Ramos (cell line): ENCODE measurements at regions not wholly inside any gene's neighbourhood (a gene's known extent, or its start where the extent isn't known, plus 50 kb on each side); places are given as distances from the start of the nearest gene placed in this dataset.

Experiments
- in situ Hi-C: fragments of 300-500 bp; cut with MboI; formaldehyde crosslinking; loops from one replicate; pipeline ENCODE4 v1.14.3; 2022; ENCODE audit warnings: low sequenced_read_pairs; ENCODE audit not compliant: unreplicated experiment

- in situ Hi-C loops, result no loop called here
Measured at GRCh38 chr15:91779960-91780359, 73.5 kb upstream of the SLCO3A1 start.

GRCh38 chr15:91780387-91780786 lies 73.1 kb upstream of the SLCO3A1 start:
- in situ Hi-C loops, result no loop called here

DNA sequence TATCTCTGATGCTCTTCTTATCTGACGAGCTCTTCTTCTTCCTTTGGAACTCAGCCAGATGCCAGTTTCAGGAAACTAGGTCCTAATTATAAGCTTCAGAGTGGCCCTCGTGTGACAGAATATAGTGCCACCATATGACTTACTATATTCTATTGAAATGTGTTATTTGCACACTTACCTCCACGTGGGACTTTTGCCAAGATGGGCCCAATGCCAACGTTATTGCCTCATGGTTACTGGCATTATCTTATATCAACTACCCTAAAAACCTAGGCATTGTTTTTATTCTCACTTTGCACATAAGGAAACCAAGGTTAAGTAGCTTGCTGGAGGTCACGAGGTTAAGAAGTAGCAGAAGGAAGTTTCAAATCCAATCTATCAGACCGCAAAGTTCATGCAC lies 71.3 kb upstream of the SLCO3A1 start:
- in situ Hi-C loops, result no loop called here

- in situ Hi-C loops, result no loop called here
Measured at GRCh38 chr15:91783008-91783407, 70.5 kb upstream of the SLCO3A1 start.

DNA sequence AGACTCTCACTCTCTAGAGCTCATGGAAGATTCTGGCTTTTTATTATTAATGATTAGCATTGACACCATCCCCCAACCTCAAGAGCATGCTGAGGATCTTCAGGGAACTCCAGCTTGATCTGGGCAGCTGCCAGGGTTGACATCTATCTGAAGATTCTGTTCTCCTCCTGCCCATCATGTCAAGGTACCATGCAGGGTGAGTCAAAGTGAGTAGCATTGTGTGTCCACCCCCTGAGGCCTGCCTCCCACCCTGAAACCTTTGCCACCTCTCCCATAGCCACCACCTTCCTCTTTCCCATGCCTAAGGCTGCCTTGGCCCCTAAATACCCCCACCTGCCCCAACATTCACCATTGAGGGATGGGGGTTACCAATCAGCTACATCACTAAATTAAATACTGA lies 70.1 kb upstream of the SLCO3A1 start:
- in situ Hi-C loops, result no loop called here

DNA sequence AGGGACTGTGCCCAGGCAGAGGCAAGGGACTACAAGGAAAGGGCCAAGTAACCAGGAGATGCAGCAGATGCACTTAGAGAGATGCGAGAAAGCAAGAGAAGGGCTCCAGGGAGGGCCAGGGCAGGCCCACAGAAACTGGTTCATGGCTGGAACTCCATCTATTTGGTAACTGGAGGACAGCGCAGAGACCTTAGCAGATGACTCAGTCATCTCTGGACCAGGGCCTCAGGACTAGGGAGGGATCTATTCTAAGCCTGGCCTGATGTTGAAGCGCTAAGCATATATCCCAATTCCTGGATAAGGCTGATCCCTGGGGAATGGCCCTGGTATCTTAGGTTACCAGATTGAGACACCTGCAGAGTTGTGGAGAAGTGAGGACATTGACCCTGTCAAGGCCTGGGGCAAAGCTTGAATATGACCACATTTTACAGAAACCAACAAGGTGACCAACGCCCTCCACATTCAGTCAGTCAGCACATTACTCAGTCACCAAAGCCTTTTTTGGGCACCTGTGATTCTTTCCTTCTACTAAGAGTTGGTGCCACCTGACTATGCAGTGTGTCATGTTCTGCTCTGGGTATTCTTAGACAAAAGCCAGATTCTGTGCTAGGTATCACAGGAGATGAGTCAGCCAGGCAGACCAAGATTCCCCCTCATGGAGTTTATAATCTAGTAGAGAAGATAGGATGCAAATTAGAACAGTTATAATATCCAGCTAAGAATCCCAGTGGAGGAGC lies 68.4 kb upstream of the SLCO3A1 start:
- in situ Hi-C loops, result no loop called here

DNA sequence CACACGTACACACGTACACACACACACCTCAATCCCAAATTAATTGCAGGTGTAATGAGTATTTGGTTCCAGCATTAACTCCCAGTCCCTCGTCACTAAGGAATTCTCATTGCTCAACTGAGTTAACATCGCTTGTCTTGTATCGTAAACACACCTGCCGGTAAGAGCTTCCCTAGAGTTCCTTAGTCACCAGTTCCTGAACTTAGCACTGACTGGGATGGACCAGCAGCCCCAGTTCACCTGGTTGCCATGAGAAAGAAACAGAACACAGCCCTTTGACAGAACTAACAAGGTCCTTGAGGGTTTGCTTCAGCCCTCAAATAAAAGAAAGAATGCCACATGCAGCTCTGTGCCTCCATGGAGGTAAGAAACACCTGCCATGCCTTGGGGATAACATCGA lies 66.3 kb upstream of the SLCO3A1 start:
- in situ Hi-C loops, result no loop called here

DNA sequence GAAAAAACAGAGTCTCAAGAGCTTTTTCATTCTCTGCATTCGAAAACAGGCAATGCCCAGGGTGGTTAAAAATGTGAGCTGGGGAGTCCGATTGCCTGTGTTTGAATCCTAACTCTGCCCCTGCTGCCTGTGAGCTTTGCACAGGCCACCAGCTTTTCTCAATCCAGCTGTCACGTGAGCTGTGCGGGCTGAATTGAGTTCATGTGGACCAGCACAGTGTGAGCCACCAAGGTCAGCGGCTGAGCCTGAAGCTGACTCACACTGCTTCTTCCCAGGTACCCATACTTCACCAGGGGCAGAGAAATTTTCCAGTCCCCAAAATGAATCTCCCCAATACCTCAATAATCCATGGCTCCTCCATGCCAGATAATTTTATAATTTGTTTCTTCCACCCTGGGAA lies 64.4 kb upstream of the SLCO3A1 start:
- in situ Hi-C loops, result no loop called here

DNA sequence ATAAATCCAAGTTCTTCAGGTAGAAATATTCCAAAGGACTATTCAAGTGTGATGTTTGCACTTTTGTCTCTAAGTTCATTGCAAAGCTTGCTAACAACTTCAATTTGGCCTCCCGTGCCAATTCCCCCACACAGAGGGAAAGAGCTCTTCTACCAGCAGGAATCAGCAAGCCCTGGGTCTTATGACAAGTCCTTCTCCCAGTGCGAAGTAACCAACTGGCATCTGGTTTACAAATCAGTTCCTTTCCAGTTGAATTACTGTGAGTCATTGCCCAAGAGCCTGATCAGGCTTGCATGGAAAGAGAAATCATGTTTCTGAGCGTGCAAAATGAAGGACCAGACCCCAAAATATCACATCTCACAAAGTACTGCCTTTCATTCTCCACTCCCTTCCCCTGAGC lies 62.7 kb upstream of the SLCO3A1 start:
- in situ Hi-C loops, result no loop called here

DNA sequence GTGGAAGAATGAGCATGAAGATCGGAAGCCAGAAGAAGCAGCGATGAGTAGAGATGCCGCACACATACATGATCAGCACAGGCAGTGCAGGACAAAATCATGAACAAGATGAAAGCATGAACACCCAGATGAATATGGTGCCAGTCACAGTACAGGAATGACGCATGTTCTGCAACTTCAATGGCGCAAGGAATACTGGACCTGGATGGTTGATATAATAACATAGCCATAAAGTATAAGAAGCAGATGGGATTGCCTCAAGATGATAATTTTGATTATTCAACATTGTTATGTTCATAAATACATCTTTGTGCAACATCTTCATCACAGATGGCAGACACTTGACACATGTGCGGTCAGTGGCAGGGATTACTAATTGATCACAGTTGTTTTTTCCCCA lies 59.7 kb upstream of the SLCO3A1 start:
- in situ Hi-C loops, result no loop called here

GRCh38 chr15:91795235-91795634 lies 58.3 kb upstream of the SLCO3A1 start:
- in situ Hi-C loops, result no loop called here

DNA sequence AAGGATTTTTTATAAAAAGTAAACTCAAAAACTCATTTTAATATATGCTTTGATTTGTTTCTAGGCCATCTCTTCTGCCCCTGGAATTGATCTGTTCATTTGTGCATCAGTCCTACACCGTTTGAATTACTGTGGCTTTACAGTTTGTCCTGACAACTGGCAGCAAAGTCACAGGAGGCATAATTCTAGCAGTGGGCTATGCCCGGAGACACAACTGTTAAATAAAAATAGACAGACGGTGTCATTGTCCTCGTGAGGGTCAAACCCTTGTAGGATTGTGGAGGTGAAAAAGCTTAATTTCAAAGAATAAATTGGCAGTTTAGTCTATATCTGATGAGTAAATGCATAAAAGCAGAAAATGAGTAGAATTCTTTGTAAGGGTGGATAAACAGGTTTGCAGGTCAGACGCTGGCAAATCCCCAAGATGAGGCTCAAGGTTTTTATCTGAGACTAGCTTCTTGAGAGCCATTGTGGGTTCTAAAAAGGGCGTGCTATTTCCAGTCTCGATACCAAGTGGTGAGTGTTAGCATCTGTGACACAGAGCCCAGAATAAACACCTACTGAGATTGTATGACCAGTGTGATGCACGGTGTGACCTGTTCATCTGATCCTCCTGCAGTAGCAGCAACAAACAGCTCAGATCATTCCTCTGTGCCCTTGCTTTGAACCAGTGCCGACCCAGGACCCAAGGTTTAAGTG lies 51.5 kb upstream of the SLCO3A1 start:
- in situ Hi-C loops, result no loop called here

DNA sequence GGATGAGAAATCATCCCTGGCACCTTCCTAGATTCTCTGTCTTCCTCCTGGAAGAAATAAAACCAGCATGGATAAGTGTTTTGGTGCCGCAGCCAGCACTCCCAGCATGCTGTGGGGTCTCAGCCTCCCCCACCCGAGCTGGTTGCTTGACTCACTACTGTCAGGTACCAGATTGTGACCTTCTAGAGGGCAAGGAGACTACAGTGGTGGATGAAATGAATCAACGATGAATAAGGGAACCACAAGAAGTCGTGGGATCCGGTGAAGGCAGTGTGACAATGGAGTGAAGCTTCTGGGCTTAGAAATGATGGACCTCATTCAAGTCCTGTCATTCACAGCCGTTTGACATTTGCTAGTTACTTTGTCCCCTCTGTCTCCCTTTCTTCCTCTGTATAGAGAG lies 50.2 kb upstream of the SLCO3A1 start:
- in situ Hi-C loops, result no loop called here
